A549 (cell line): ENCODE measurements at regions not wholly inside any gene's neighbourhood (a gene's known extent, or its start where the extent isn't known, plus 50 kb on each side); places are given as distances from the start of the nearest gene placed in this dataset.

ENCODE experiments used
- CBX8 ChIP-seq: fragments of 200-600 bp; sonication (generic); IDR thresholded peaks from 2 replicates; pipeline ENCODE4 v1.6.1; 2016
- CTCF ChIP-seq: fragments of >200 bp; sonication (Bioruptor Twin); formaldehyde crosslinking; IDR thresholded peaks from 3 replicates; pipeline ENCODE4 v1.5.1; 2016
- MAX ChIP-seq: IDR thresholded peaks from 2 replicates; pipeline ENCODE4 v1.6.1; 2012
- POLR2A ChIP-seq: IDR thresholded peaks from 2 replicates; pipeline ENCODE4 v1.6.1; 2012; ENCODE audit warnings: mild to moderate bottlenecking, low read length
- REST ChIP-seq: fragments of 200-600 bp; sonication (generic); IDR thresholded peaks from 2 replicates; pipeline ENCODE4 v1.6.1; 2016; ENCODE audit warnings: antibody characterized with exemption, mild to moderate bottlenecking, moderate library complexity
- RNF2 ChIP-seq: fragments of 200-600 bp; sonication (generic); IDR thresholded peaks from 2 replicates; pipeline ENCODE4 v1.6.1; 2016; ENCODE audit warnings: low read depth, mild to moderate bottlenecking, antibody characterized with exemption, moderate library complexity, borderline replicate concordance
- ZC3H11A ChIP-seq: fragments of 450-650 bp; IDR thresholded peaks from 2 replicates; pipeline ENCODE4 v1.6.1; 2014; ENCODE audit warnings: antibody characterized with exemption, mild to moderate bottlenecking
- TF ChIP-seq, protein P1 (sequence below): fragments of >200 bp; sonication (Bioruptor Twin); formaldehyde crosslinking; IDR thresholded peaks from 3 replicates; pipeline ENCODE4 v1.6.1; 2016

GRCh38 chr22:26837784-26838470 is 180.5 kb downstream of the MIAT start:
- TF ChIP-seq RNF2 (no peak), MAX (no peak), POLR2A (no peak), CTCF (no peak), REST (no peak), ZC3H11A (no peak), CBX8 (no peak)
- TF ChIP-seq, protein P1, sequence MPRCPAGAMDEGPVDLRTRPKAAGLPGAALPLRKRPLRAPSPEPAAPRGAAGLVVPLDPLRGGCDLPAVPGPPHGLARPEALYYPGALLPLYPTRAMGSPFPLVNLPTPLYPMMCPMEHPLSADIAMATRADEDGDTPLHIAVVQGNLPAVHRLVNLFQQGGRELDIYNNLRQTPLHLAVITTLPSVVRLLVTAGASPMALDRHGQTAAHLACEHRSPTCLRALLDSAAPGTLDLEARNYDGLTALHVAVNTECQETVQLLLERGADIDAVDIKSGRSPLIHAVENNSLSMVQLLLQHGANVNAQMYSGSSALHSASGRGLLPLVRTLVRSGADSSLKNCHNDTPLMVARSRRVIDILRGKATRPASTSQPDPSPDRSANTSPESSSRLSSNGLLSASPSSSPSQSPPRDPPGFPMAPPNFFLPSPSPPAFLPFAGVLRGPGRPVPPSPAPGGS, result no peak
